ENCODE measurements at regions not wholly inside any gene's neighbourhood (a gene's known extent, or its start where the extent isn't known, plus 50 kb on each side); places are given as distances from the start of the nearest gene placed in this dataset.
"Not testable (repeated sequence)": the region's sequence is repeated elsewhere in the genome, so short reads cannot be mapped to it uniquely, and the experiment has no call there.

DNA sequence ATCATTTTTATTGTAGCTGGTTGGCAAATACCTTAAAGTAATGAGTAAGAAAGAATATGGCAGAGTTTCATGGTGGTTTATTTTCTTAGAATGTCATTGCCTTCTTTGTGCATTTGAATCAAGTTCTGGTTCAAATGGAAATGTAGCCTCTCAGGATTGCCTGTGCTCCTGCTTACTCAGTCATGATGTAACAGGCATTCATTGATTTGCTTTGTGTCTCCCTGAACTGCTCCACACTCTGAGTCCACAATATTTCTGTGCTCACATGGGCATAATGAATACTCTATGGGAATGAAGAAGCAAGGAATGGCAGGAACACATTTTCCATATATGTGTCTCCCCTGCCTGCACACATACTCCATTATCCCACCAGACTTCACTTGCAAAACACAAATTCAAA is 1143.8 kb downstream of the KHDRBS2 start:
- not testable (repeated sequence) for H3K23ac ChIP-seq (ENCODE audit: insufficient read length, low read depth, low read length); H3K9me3 Mint-ChIP-seq

More for the DNA sequence above, 1143.8 kb downstream of the KHDRBS2 start:
- H4K5ac ChIP-seq (ENCODE audit: insufficient read length, low read depth, low read length); H4K8ac ChIP-seq (replicated peaks; ENCODE audit: insufficient read length, low read depth, low read length); H3K79me2 ChIP-seq (ENCODE audit: insufficient read depth, low read length); H2BK12ac ChIP-seq (ENCODE audit: insufficient read length, low read depth, low read length); H3T11ph ChIP-seq (ENCODE audit: low read length); H2BK20ac ChIP-seq (ENCODE audit: low read depth, low read length, poor library complexity, severe bottlenecking); H3K27ac Mint-ChIP-seq; H2AFZ ChIP-seq (ENCODE audit: low read length); H3K56ac ChIP-seq (ENCODE audit: insufficient read length, low read depth, low read length); H3K4ac ChIP-seq (ENCODE audit: low read depth, low read length); H3K27me3 ChIP-seq (ENCODE audit: insufficient read depth, low read length); H3K27ac ChIP-seq (ENCODE audit: insufficient read length, low read depth, low read length); H3K4me3 Mint-ChIP-seq; H2BK15ac ChIP-seq (ENCODE audit: low read depth, low read length); H3K27me3 Mint-ChIP-seq (ENCODE audit: low read depth); H3K9ac ChIP-seq (ENCODE audit: extremely low read depth, insufficient read length, low read length); H3K9me3 ChIP-seq (ENCODE audit: control insufficient read depth, low read depth, low read length); H4K91ac ChIP-seq (ENCODE audit: insufficient read length, low read depth, low read length); H2BK5ac ChIP-seq (ENCODE audit: insufficient read length, low read length); H3K79me1 ChIP-seq (ENCODE audit: insufficient read depth, low read depth, low read length, poor library complexity, severe bottlenecking); H3K14ac ChIP-seq (ENCODE audit: insufficient read depth, low read length); H3K18ac ChIP-seq (ENCODE audit: insufficient read length, low read depth, low read length); H3K36me3 Mint-ChIP-seq (ENCODE audit: insufficient read depth in 1 of 3, low read depth in 3 of 3); H3K4me1 Mint-ChIP-seq; H2AK5ac ChIP-seq (ENCODE audit: insufficient read length, low read length); DNase-seq; H3K4me1 ChIP-seq (ENCODE audit: insufficient read depth, low read length); H3K4me2 ChIP-seq (ENCODE audit: insufficient read depth, insufficient read length, low read length); H2BK120ac ChIP-seq (ENCODE audit: low read depth, low read length, poor library complexity, severe bottlenecking); H3K23me2 ChIP-seq (ENCODE audit: insufficient read length, low read depth, low read length, poor library complexity, severe bottlenecking); H4K20me1 ChIP-seq (ENCODE audit: control insufficient read depth, insufficient read depth, insufficient read length): not testable (repeated sequence)
